ENCODE measurements at regions not wholly inside any gene's neighbourhood (a gene's known extent, or its start where the extent isn't known, plus 50 kb on each side); places are given as distances from the start of the nearest gene placed in this dataset.
"Not testable (repeated sequence)": the region's sequence is repeated elsewhere in the genome, so short reads cannot be mapped to it uniquely, and the experiment has no call there.

GRCh38 chr3:165498742-165499141 lies 302.6 kb upstream of the SLITRK3 start:
- H2BK120ac ChIP-seq (ENCODE audit: low read depth, low read length); H4K91ac ChIP-seq (ENCODE audit: low read depth, low read length, poor library complexity); H3K9ac ChIP-seq (ENCODE audit: low read depth, low read length, poor library complexity); H2AFZ ChIP-seq (ENCODE audit: low read length); H3K36me3 ChIP-seq (replicated peaks in 1 of 2; ENCODE audit: control insufficient read depth in 2 of 2, insufficient read depth in 2 of 2, low read length in 2 of 2); H2AK5ac ChIP-seq (ENCODE audit: low read depth, low read length); H3K23ac ChIP-seq (ENCODE audit: low read depth, low read length, poor library complexity); DNase-seq (ENCODE audit: low spot score); H3K14ac ChIP-seq (ENCODE audit: low read length); H3K9me3 ChIP-seq (replicated peaks in 1 of 2; ENCODE audit: control insufficient read depth in 2 of 2, insufficient read depth in 1 of 2, low read depth in 1 of 2, low read length in 2 of 2); H2BK12ac ChIP-seq (ENCODE audit: low read length); H3K4me3 ChIP-seq (ENCODE audit: low read length in 2 of 2); H3K27me3 ChIP-seq (ENCODE audit: control insufficient read depth in 3 of 3, insufficient read depth in 3 of 3, low read depth in 1 of 3, low read length in 3 of 3); H3K4ac ChIP-seq (ENCODE audit: low read length); H4K8ac ChIP-seq (ENCODE audit: low read depth, low read length); H2BK15ac ChIP-seq (ENCODE audit: low read length); H3K18ac ChIP-seq (ENCODE audit: low read length); H3K27ac ChIP-seq (replicated peaks; ENCODE audit: low read length); H3K4me2 ChIP-seq (ENCODE audit: insufficient read depth, low read length, poor library complexity, severe bottlenecking); H2BK5ac ChIP-seq (ENCODE audit: low read length); H3K79me1 ChIP-seq (ENCODE audit: low read depth, low read length); H3K4me1 ChIP-seq (ENCODE audit: control insufficient read depth in 2 of 2, insufficient read depth in 1 of 2, low read depth in 1 of 2, low read length in 2 of 2): not testable (repeated sequence)
- no CpG with 5 or more reads among the region's 4 CpGs for WGBS, 2 donors (ENCODE audit: extremely low coverage in 2 of 2, insufficient read length in 2 of 2, insufficient replicate concordance in 1 of 2)

- Histone ChIP-seq H2BK15ac (ENCODE audit: low read length) (no peak overlapping the region), H2AFZ (ENCODE audit: low read length) (no peak overlapping the region), H3K4me1 (ENCODE audit: control insufficient read depth in 2 of 2, insufficient read depth in 1 of 2, low read depth in 1 of 2, low read length in 2 of 2) (no peaks in the 10 kb centered on the region), H3K27me3 (ENCODE audit: control insufficient read depth in 3 of 3, insufficient read depth in 3 of 3, low read depth in 1 of 3, low read length in 3 of 3) (no peaks in the 10 kb centered on the region), H2BK120ac (ENCODE audit: low read depth, low read length) (no peak overlapping the region), H2BK5ac (ENCODE audit: low read length) (no peak overlapping the region), H3K4me2 (ENCODE audit: insufficient read depth, low read length, poor library complexity, severe bottlenecking) (no peak overlapping the region), H3K4me3 (ENCODE audit: low read length in 2 of 2) (no peak overlapping the region), H3K4ac (ENCODE audit: low read length) (no peak overlapping the region), H3K9ac (ENCODE audit: low read depth, low read length, poor library complexity) (no peak overlapping the region), H2BK12ac (ENCODE audit: low read length) (no peak overlapping the region), H3K27ac (replicated peaks; ENCODE audit: low read length) (no peak overlapping the region), H3K79me1 (ENCODE audit: low read depth, low read length) (no peaks in the 10 kb centered on the region), H3K23ac (ENCODE audit: low read depth, low read length, poor library complexity) (no peak overlapping the region), H3K14ac (ENCODE audit: low read length) (no peak overlapping the region), H4K91ac (ENCODE audit: low read depth, low read length, poor library complexity) (no peak overlapping the region), H2AK5ac (ENCODE audit: low read depth, low read length) (no peak overlapping the region), H4K8ac (ENCODE audit: low read depth, low read length) (no peak overlapping the region), H3K36me3 (replicated peaks in 1 of 2; ENCODE audit: control insufficient read depth in 2 of 2, insufficient read depth in 2 of 2, low read length in 2 of 2) (no peaks in the 10 kb centered on the region), H3K18ac (ENCODE audit: low read length) (no peak overlapping the region), H3K9me3 (replicated peaks in 1 of 2; ENCODE audit: control insufficient read depth in 2 of 2, insufficient read depth in 1 of 2, low read depth in 1 of 2, low read length in 2 of 2) (no peaks in the 10 kb centered on the region)
- no CpG with 5 or more reads among the region's 4 CpGs for WGBS, 2 donors (ENCODE audit: extremely low coverage in 2 of 2, insufficient read length in 2 of 2, insufficient replicate concordance in 1 of 2)
- DNase-seq (ENCODE audit: low spot score), result no peak
Measured at GRCh38 chr3:165491487-165491886, 295.3 kb upstream of the SLITRK3 start.

- Histone ChIP-seq H3K79me1 (ENCODE audit: low read depth, low read length) (no peaks in the 10 kb centered on the region), H2BK120ac (ENCODE audit: low read depth, low read length) (no peak overlapping the region), H2BK12ac (ENCODE audit: low read length) (no peak overlapping the region), H3K4ac (ENCODE audit: low read length) (no peak overlapping the region), H4K91ac (ENCODE audit: low read depth, low read length, poor library complexity) (no peak overlapping the region), H3K4me2 (ENCODE audit: insufficient read depth, low read length, poor library complexity, severe bottlenecking) (no peak overlapping the region), H3K4me1 (ENCODE audit: control insufficient read depth in 2 of 2, insufficient read depth in 1 of 2, low read depth in 1 of 2, low read length in 2 of 2) (no peaks in the 10 kb centered on the region), H2AK5ac (ENCODE audit: low read depth, low read length) (no peak overlapping the region), H3K27me3 (ENCODE audit: control insufficient read depth in 3 of 3, insufficient read depth in 3 of 3, low read depth in 1 of 3, low read length in 3 of 3) (no peaks in the 10 kb centered on the region), H3K14ac (ENCODE audit: low read length) (no peak overlapping the region), H3K18ac (ENCODE audit: low read length) (no peak overlapping the region), H3K36me3 (replicated peaks in 1 of 2; ENCODE audit: control insufficient read depth in 2 of 2, insufficient read depth in 2 of 2, low read length in 2 of 2) (no peaks in the 10 kb centered on the region), H2BK5ac (ENCODE audit: low read length) (no peak overlapping the region), H3K9me3 (replicated peaks in 1 of 2; ENCODE audit: control insufficient read depth in 2 of 2, insufficient read depth in 1 of 2, low read depth in 1 of 2, low read length in 2 of 2) (no peaks in the 10 kb centered on the region), H2AFZ (ENCODE audit: low read length) (no peak overlapping the region), H3K27ac (replicated peaks; ENCODE audit: low read length) (no peak overlapping the region), H4K8ac (ENCODE audit: low read depth, low read length) (no peak overlapping the region), H3K4me3 (ENCODE audit: low read length in 2 of 2) (no peak overlapping the region), H3K23ac (ENCODE audit: low read depth, low read length, poor library complexity) (no peak overlapping the region), H3K9ac (ENCODE audit: low read depth, low read length, poor library complexity) (no peak overlapping the region), H2BK15ac (ENCODE audit: low read length) (no peak overlapping the region)
- no CpG with 5 or more reads among the region's 4 CpGs for WGBS, 2 donors (ENCODE audit: extremely low coverage in 2 of 2, insufficient read length in 2 of 2, insufficient replicate concordance in 1 of 2)
- DNase-seq (ENCODE audit: low spot score), result no peak
Measured at GRCh38 chr3:165476399-165477060, 280.3 kb upstream of the SLITRK3 start.

- Histone ChIP-seq H3K4ac (ENCODE audit: low read length) (no peak overlapping the region), H3K4me3 (ENCODE audit: low read length in 2 of 2) (no peak overlapping the region), H3K14ac (ENCODE audit: low read length) (no peak overlapping the region), H3K4me1 (ENCODE audit: control insufficient read depth in 2 of 2, insufficient read depth in 1 of 2, low read depth in 1 of 2, low read length in 2 of 2) (no peaks in the 10 kb centered on the region), H3K79me1 (ENCODE audit: low read depth, low read length) (no peaks in the 10 kb centered on the region), H3K18ac (ENCODE audit: low read length) (no peak overlapping the region), H2BK12ac (ENCODE audit: low read length) (no peak overlapping the region), H3K4me2 (ENCODE audit: insufficient read depth, low read length, poor library complexity, severe bottlenecking) (no peak overlapping the region), H4K91ac (ENCODE audit: low read depth, low read length, poor library complexity) (no peak overlapping the region), H2AFZ (ENCODE audit: low read length) (peak overlapping the region; percentile 23), H3K9ac (ENCODE audit: low read depth, low read length, poor library complexity) (no peak overlapping the region), H3K36me3 (replicated peaks in 1 of 2; ENCODE audit: control insufficient read depth in 2 of 2, insufficient read depth in 2 of 2, low read length in 2 of 2) (no peaks in the 10 kb centered on the region), H4K8ac (ENCODE audit: low read depth, low read length) (no peak overlapping the region), H2AK5ac (ENCODE audit: low read depth, low read length) (no peak overlapping the region), H3K27me3 (ENCODE audit: control insufficient read depth in 3 of 3, insufficient read depth in 3 of 3, low read depth in 1 of 3, low read length in 3 of 3) (no peaks in the 10 kb centered on the region), H3K23ac (ENCODE audit: low read depth, low read length, poor library complexity) (no peak overlapping the region), H2BK15ac (ENCODE audit: low read length) (no peak overlapping the region), H2BK5ac (ENCODE audit: low read length) (no peak overlapping the region), H3K9me3 (replicated peaks in 1 of 2; ENCODE audit: control insufficient read depth in 2 of 2, insufficient read depth in 1 of 2, low read depth in 1 of 2, low read length in 2 of 2) (no peaks in the 10 kb centered on the region), H2BK120ac (ENCODE audit: low read depth, low read length) (no peak overlapping the region), H3K27ac (replicated peaks; ENCODE audit: low read length) (no peak overlapping the region)
- DNase-seq (ENCODE audit: low spot score), result no peak
- no CpG with 5 or more reads among the region's 4 CpGs for WGBS, 2 donors (ENCODE audit: extremely low coverage in 2 of 2, insufficient read length in 2 of 2, insufficient replicate concordance in 1 of 2)
Measured at GRCh38 chr3:165466856-165467255, 270.7 kb upstream of the SLITRK3 start.
